SK-N-SH treated with all-trans-retinoic acid at 6 μM for 48 hours (cell line): ENCODE measurements at regions not wholly inside any gene's neighbourhood (a gene's known extent, or its start where the extent isn't known, plus 50 kb on each side); places are given as distances from the start of the nearest gene placed in this dataset.

Experiments
- ATAC-seq: fragments of 200-7000 bp; cut with Tn5 transposase; 3 replicates; pipeline ENCODE4 v1.9.1; 2020; ENCODE audit warnings: mild to moderate bottlenecking, moderate library complexity
- ARNTL ChIP-seq: fragments of 450-650 bp; formaldehyde crosslinking; IDR thresholded peaks from 2 replicates; pipeline ENCODE4 v1.5.0; 2020; ENCODE audit warnings: low read depth, mild to moderate bottlenecking, moderate library complexity, borderline replicate concordance
- BACH2 ChIP-seq: fragments of 250-450 bp; sonication (Bioruptor Pico); IDR thresholded peaks from 2 replicates; pipeline ENCODE4 v1.9.0; 2021; ENCODE audit warnings: mild to moderate bottlenecking, borderline replicate concordance
- CREB5 ChIP-seq: fragments of 250-450 bp; sonication (Bioruptor Pico); IDR thresholded peaks from 2 replicates; pipeline ENCODE4 v1.5.1; 2020; ENCODE audit warnings: low read depth, mild to moderate bottlenecking, moderate library complexity
- CSDC2 ChIP-seq: fragments of 250-450 bp; sonication (Bioruptor Pico); IDR thresholded peaks from 2 replicates; pipeline ENCODE4 v1.5.0; 2020; ENCODE audit warnings: mild to moderate bottlenecking, moderate library complexity
- CSRNP3 ChIP-seq: fragments of 250-450 bp; sonication (Bioruptor Pico); IDR thresholded peaks from 2 replicates; pipeline ENCODE4 v1.5.1; 2021; ENCODE audit warnings: mild to moderate bottlenecking, moderate library complexity
- ESRRG ChIP-seq: fragments of 250-450 bp; sonication (Bioruptor Pico); IDR thresholded peaks from 2 replicates; pipeline ENCODE4 v1.6.1; 2021; ENCODE audit warnings: mild to moderate bottlenecking
- GLIS3 ChIP-seq: fragments of 250-450 bp; sonication (Bioruptor Pico); IDR thresholded peaks from 2 replicates; pipeline ENCODE4 v1.5.0; 2020; ENCODE audit warnings: mild to moderate bottlenecking, moderate library complexity
- ISL1 ChIP-seq: fragments of 250-450 bp; sonication (Bioruptor Pico); IDR thresholded peaks from 2 replicates; pipeline ENCODE4 v2.1.2; 2022; ENCODE audit warnings: mild to moderate bottlenecking, moderate library complexity
- OSR1 ChIP-seq: fragments of 250-450 bp; sonication (Bioruptor Pico); IDR thresholded peaks from 2 replicates; pipeline ENCODE4 v1.8.0; 2022; ENCODE audit warnings: moderate library complexity, mild to moderate bottlenecking, inconsistent platforms
- PATZ1 ChIP-seq: fragments of 250-450 bp; sonication (Bioruptor Pico); IDR thresholded peaks from 2 replicates; pipeline ENCODE4 v1.8.0; 2020; ENCODE audit warnings: mild to moderate bottlenecking, moderate library complexity, borderline replicate concordance
- POU6F1 ChIP-seq: fragments of 250-450 bp; sonication (Bioruptor Pico); IDR thresholded peaks from 2 replicates; pipeline ENCODE4 v1.8.0; 2021; ENCODE audit warnings: low read depth, mild to moderate bottlenecking, moderate library complexity, borderline replicate concordance
- PPARA ChIP-seq: fragments of 250-450 bp; sonication (Bioruptor Pico); IDR thresholded peaks from 2 replicates; pipeline ENCODE4 v1.5.0; 2020; ENCODE audit warnings: mild to moderate bottlenecking, borderline replicate concordance
- RARB ChIP-seq: fragments of 250-450 bp; sonication (Bioruptor Pico); IDR thresholded peaks from 2 replicates; pipeline ENCODE4 v1.8.0; 2021; ENCODE audit warnings: mild to moderate bottlenecking, moderate library complexity
- SNAI2 ChIP-seq: fragments of 250-450 bp; sonication (Bioruptor Pico); IDR thresholded peaks from 2 replicates; pipeline ENCODE4 v1.5.0; 2020; ENCODE audit warnings: mild to moderate bottlenecking, moderate library complexity
- TCF4 ChIP-seq: fragments of 250-450 bp; sonication (Bioruptor Pico); IDR thresholded peaks from 2 replicates; pipeline ENCODE4 v1.8.0; 2021; ENCODE audit warnings: mild to moderate bottlenecking, moderate library complexity, borderline replicate concordance
- TSHZ2 ChIP-seq: fragments of 250-450 bp; sonication (Bioruptor Pico); IDR thresholded peaks from 2 replicates; pipeline ENCODE4 v1.5.0; 2020; ENCODE audit warnings: mild to moderate bottlenecking, moderate library complexity
- ZNF70 ChIP-seq: fragments of 450-650 bp; formaldehyde crosslinking; IDR thresholded peaks from 2 replicates; pipeline ENCODE4 v1.5.0; 2020; ENCODE audit warnings: mild to moderate bottlenecking, moderate library complexity
- ZNF8 ChIP-seq: fragments of 450-650 bp; formaldehyde crosslinking; IDR thresholded peaks from 2 replicates; pipeline ENCODE4 v1.5.0; 2020; ENCODE audit warnings: mild to moderate bottlenecking, moderate library complexity

- TF ChIP-seq TSHZ2 (no peak), RARB (no peak), ARNTL (CRISPR knock-in tag) (no peak), SNAI2 (CRISPR knock-in tag) (no peak), ISL1 (no peak), POU6F1 (CRISPR knock-in tag) (no peak), ZNF70 (no peak), PPARA (CRISPR knock-in tag) (no peak), CSRNP3 (CRISPR knock-in tag) (no peak), BACH2 (no peak), TCF4 (CRISPR knock-in tag) (no peak), ZNF8 (CRISPR knock-in tag) (no peak)
- no peak for ATAC-seq
Observed at GRCh38 chr13:99129050-99129449, 71.6 kb upstream of the UBAC2 start.

- TF ChIP-seq CSDC2 (no peak), ESRRG (CRISPR knock-in tag) (no peak), CREB5 (CRISPR knock-in tag) (no peak), ISL1 (no peak), OSR1 (no peak), POU6F1 (CRISPR knock-in tag) (no peak), GLIS3 (CRISPR knock-in tag) (no peak), TCF4 (CRISPR knock-in tag) (no peak), SNAI2 (CRISPR knock-in tag) (no peak), CSRNP3 (CRISPR knock-in tag) (no peak), TSHZ2 (no peak), PPARA (CRISPR knock-in tag) (no peak), BACH2 (no peak), RARB (no peak), ARNTL (CRISPR knock-in tag) (no peak), PATZ1 (CRISPR knock-in tag) (no peak)
- TF ChIP-seq, all 23 proteins: peak for 0
- ATAC-seq, result no peak
Observed at GRCh38 chr13:99129951-99130350, 70.7 kb upstream of the UBAC2 start.
